HG02852 (cell line): ENCODE measurements at regions not wholly inside any gene's neighbourhood (a gene's known extent, or its start where the extent isn't known, plus 50 kb on each side); places are given as distances from the start of the nearest gene placed in this dataset.

ENCODE experiments used
- ATAC-seq: cut with Tn5 transposase; IDR thresholded peaks from one replicate; pipeline ENCODE4 v1.9.1; 2021; ENCODE audit warnings: mild to moderate bottlenecking, moderate library complexity; ENCODE audit not compliant: unreplicated experiment

DNA sequence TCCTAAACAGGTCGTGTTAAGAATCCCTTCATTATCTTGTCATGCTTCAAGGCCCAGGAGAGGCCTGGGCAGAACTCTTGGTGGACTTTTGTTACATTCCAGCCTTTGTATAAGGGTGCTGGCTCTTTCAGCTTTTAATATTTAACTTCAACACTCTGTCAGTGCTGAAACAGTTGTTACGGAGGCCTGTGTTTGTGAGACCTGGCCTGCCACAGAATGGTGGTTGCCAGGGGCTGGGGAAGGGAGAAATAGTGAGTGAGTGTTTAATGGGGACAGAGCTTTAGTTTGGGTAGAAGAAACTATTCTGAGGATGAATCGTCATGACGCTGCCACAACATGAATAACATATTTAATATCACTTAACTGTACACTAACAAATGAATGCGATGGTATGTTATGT lies 1027.6 kb upstream of the PRKX start:
- ATAC-seq = no peak

DNA sequence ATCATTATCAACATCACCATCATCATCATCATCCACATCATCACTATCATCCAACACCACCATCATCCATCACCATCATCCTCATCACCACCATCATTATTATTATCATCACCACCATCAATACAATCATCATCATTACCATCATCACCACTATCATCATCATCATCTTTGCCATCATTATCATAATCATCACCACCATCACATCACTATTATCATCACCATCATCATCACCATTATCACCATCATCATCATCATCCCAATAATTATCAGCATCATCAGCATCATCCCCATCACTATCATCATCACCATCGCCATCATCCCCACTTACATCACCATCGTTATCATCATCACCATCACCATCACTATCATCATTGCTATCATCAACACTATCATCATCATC lies 1021.9 kb upstream of the PRKX start:
- ATAC-seq = no peak

DNA sequence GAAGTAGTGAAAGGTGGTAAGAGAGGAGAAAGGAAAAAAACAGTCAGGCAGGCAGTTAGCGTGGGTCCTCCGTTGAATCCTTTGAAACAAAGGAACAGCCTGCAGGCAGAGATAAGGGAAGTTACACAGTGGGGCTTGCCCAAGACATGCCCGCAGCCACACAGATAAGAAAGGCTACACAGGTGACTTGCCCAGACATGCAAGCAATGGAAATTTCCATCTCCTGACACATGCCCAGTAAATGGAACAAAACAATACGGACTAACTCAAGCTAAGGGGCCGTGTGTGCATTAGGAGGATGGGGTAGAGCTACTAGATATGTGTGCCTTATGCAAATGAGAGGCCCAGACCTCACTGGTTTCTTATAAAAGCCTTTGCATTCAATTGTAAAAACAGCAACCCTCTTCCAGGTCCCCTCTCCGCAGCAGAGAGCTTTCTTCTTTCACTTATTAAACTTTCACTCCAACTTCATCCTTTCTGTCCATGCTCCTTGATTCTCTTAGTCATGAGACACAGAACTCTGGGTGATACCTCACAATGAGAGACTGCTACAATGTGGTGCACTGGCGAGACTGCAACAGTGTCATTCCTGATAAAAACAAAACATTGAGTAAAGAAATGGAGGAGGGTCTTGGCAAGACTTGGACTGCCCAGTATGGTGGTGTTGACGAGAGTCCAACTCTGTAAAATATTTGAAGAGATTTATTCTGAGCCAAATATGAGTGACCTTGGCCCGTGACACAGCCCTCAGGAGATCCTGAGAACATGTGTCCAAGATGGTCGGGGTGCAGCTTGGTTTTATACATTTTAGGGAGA lies 997.4 kb upstream of the PRKX start:
- ATAC-seq = peak; percentile 87

GRCh38 chrX:4708970-4709760 lies 995.7 kb upstream of the PRKX start:
- no peak for ATAC-seq

- ATAC-seq = no peak
Measured at GRCh38 chrX:4706961-4707360, 993.5 kb upstream of the PRKX start.

DNA sequence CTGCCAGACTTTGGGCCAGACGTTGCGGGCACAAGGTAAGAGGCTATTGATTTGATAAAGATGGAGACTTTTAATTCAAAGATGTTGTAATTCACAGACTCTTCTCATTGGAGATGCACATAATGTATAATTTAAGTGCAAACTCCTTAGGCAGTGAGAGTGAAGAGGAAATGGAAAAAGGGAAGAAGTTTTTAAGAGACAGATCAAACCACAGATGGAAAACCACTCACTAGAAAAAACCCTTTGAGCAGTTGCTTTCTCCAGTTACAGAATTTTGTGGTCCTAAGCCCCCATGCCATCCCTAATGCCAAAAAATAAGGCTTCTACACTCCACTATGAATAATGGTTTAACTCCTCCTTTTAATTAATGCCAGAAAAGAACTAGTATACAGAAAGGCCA lies 977.1 kb upstream of the PRKX start:
- no peak for ATAC-seq

DNA sequence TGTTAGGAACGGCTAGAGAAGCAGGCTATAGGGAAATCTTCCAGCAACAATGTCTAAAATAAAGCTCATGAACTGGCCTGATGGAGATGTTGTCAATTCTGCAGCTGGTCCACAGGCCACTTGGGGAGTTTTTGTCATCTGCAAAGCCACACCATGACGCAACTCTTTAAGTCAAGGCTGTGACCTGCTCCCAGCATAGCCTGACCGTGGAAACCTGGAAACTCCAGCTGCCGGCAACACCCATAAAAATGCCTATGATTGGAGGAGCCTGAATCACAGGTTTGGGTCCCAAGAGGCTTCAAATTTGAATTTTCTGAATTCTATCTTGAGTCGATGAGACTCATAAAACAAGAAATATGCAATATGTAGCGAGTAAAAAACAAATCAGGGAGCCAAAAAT lies 969.2 kb upstream of the PRKX start:
- no peak for ATAC-seq

DNA sequence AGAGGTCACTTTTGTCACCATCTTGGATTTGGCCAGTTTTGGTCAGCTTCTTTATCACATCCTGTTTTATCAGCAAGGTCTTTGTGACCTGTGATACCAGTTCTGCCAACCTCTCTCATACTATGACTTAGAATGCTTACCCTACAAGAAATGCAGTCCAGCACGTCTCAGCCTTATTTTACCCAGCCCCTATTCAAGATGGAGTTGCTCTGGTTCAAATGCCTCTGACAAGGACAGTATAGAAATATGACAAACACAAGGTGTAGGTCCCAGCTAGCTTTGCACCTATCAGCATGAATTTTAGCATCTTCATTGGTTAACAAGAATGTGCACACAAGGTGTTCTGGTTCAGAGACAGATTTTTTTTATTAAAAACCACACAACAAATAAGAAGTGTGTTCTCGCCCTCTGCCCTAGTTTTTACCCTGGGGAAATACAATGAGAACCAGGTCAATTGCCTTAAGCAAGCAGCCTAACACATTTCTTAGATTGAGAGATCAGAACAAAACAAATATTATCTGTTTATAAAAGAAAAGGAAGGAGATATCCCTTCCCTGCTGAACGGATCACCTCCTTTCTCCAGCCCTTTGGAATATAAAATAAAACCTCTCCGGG lies 962.3 kb upstream of the PRKX start:
- no peak for ATAC-seq

- ATAC-seq = no peak
Measured at GRCh38 chrX:4674028-4674782, 960.8 kb upstream of the PRKX start.

- ATAC-seq = no peak
Measured at GRCh38 chrX:4671344-4671743, 957.9 kb upstream of the PRKX start.

DNA sequence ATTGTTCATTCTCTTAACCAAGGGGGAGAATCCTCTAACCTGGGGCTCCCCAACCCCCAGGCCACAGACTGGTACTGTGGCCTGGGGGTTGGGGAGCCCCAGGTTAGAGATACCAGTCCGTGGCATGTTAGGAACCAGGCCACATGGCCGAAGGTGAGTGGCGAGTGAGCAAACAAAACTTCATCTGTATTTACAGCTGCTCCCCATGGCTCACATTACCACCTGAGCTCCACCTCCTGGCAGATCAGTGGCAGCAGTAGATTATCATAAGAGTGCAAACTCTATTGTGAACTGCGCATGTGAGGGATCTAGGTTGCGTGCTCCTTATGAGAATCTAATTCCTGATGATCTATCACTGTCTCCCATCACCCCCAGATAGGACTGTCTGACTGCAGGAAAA lies 957.2 kb upstream of the PRKX start:
- no peak for ATAC-seq

GRCh38 chrX:4668802-4669536 lies 955.5 kb upstream of the PRKX start:
- no peak for ATAC-seq

DNA sequence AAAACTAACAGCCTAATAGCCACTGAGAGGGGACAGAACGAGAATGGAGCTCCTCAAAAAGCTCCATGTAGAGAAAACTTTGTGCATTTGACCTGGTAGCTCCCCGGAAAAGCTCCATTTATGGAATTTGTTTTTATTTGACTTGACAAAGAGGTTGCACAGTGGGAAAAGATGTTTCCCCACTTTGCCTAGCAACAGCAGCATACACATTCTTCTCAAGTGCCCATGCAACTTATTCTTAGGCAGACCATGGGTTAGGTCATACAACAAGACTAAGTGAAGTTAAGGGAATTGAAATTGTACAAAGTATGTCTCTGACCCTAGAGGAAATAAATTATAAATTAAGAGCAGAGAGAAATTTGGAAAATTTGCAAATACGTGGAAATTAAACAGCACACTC lies 949.6 kb upstream of the PRKX start:
- ATAC-seq = no peak

GRCh38 chrX:4661771-4662170 lies 948.3 kb upstream of the PRKX start:
- ATAC-seq = no peak

- no peak for ATAC-seq
Measured at GRCh38 chrX:4656419-4656818, 943.0 kb upstream of the PRKX start.

DNA sequence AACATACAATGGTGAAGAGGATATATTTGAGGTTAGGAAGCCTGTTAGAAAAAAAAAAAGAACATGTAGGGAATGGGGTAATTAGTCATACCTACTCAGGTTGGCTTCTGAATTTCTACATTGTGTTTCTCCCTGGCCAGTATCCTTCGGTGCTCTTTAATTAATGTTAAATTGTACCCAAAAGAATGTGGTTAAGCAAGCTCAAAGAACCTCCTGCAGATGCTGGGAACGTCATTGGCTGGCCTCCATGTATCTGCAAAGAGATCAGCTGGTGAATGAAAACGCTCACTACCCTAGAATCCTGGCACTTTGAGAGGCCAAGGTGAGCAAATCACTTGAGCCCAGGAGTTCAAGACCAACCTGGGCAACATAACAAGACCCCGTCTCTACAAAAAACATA lies 942.3 kb upstream of the PRKX start:
- no peak for ATAC-seq

DNA sequence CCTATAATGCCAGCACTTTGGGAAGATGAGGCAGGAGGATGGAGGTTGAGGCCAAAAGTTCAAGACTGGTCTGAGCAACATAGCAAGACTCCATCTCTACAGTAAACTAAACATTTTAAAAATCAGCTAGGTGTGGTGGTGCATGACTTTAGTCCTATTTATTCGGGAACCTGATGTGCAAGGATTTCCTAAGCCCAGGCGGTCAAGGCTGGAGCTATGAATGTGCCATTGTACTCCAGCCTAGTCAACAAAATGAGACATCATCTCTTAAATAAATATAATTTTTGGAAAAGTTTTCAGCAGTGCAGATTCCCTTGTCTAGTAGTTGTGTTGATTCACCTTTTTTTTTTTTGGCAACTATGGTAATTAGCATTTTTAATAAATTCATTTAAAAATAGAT lies 928.7 kb upstream of the PRKX start:
- no peak for ATAC-seq

GRCh38 chrX:4638036-4638435 lies 924.6 kb upstream of the PRKX start:
- no peak for ATAC-seq

- ATAC-seq = no peak
Measured at GRCh38 chrX:4627414-4627813, 914.0 kb upstream of the PRKX start.

- ATAC-seq = no peak
Measured at GRCh38 chrX:4622486-4623167, 909.2 kb upstream of the PRKX start.
